Fibroblast of peridontal ligament (primary cell): ENCODE measurements at regions not wholly inside any gene's neighbourhood (a gene's known extent, or its start where the extent isn't known, plus 50 kb on each side); places are given as distances from the start of the nearest gene placed in this dataset.
A peak's percentile ranks its signal among the peaks of the same experiment; 100 is the strongest.
"Not testable (repeated sequence)": the region's sequence is repeated elsewhere in the genome, so short reads cannot be mapped to it uniquely, and the experiment has no call there.

Experiments used
- DNase-seq: peaks from one replicate; pipeline ENCODE4 v3.0.0-alpha.2; 2010; ENCODE audit errors: extremely low read depth

- peak; percentile 9 for DNase-seq
Measured at GRCh38 chr21:15669247-15669646, 60.5 kb upstream of the USP25 start.

GRCh38 chr21:15671188-15671587 lies 58.6 kb upstream of the USP25 start:
- no peak for DNase-seq

GRCh38 chr21:15672578-15672977 lies 57.2 kb upstream of the USP25 start:
- not testable (repeated sequence) for DNase-seq

GRCh38 chr21:15676935-15677334 lies 52.8 kb upstream of the USP25 start:
- DNase-seq: no peak

- no peak for DNase-seq
Measured at GRCh38 chr21:15679630-15680029, 50.2 kb upstream of the USP25 start.
